GM23338 (cell line): ENCODE measurements at regions not wholly inside any gene's neighbourhood (a gene's known extent, or its start where the extent isn't known, plus 50 kb on each side); places are given as distances from the start of the nearest gene placed in this dataset.

ENCODE experiments used
- ATAC-seq: fragments of 200-7000 bp; cut with Tn5 transposase; 3 replicates; pipeline ENCODE4 v1.9.1; 2020
- DNase-seq: peaks from one replicate; pipeline ENCODE4 v3.0.0-alpha.2; 2015; ENCODE audit warnings: low spot score
- H2AFZ ChIP-seq: fragments of 200-600 bp; sonication (generic); 2 replicates; pipeline ENCODE4 v1.8.0; 2016; ENCODE audit warnings: antibody characterized with exemption, mild to moderate bottlenecking, moderate library complexity
- H3F3A ChIP-seq: fragments of 200-600 bp; sonication (generic); replicated peaks from 2 replicates; pipeline ENCODE4 v1.8.0; 2017; ENCODE audit warnings: antibody characterized with exemption, mixed run types, low read depth
- H3K27ac ChIP-seq: fragments of 200-600 bp; sonication (generic); 2 replicates; pipeline ENCODE4 v1.6.1; 2016; ENCODE audit warnings: low read depth
- H3K27me3 ChIP-seq: fragments of 200-600 bp; sonication (generic); 2 replicates; pipeline ENCODE4 v1.8.0; 2016; ENCODE audit warnings: mild to moderate bottlenecking, mixed run types, moderate library complexity; ENCODE audit not compliant: insufficient read depth
- H3K36me3 ChIP-seq: fragments of 200-600 bp; sonication (generic); 2 replicates; pipeline ENCODE4 v1.8.0; 2016; ENCODE audit warnings: mild to moderate bottlenecking; ENCODE audit not compliant: insufficient read depth
- H3K4me1 ChIP-seq: fragments of 200-600 bp; sonication (generic); 2 replicates; pipeline ENCODE4 v1.8.0; 2016; ENCODE audit warnings: mild to moderate bottlenecking, moderate library complexity; ENCODE audit not compliant: insufficient read depth
- H3K4me2 ChIP-seq: fragments of 200-600 bp; sonication (generic); 2 replicates; pipeline ENCODE4 v1.7.1; 2017; ENCODE audit warnings: mixed run types
- H3K4me3 ChIP-seq: fragments of 200-600 bp; sonication (generic); 2 replicates; pipeline ENCODE4 v1.6.1; 2016; ENCODE audit warnings: mixed run types
- H3K79me2 ChIP-seq: fragments of 200-600 bp; sonication (generic); replicated peaks from 2 replicates; pipeline ENCODE4 v1.8.0; 2017; ENCODE audit warnings: mild to moderate bottlenecking; ENCODE audit not compliant: insufficient read depth
- H3K9me2 ChIP-seq: fragments of 200-600 bp; sonication (generic); 2 replicates; pipeline ENCODE4 v1.8.0; 2017; ENCODE audit not compliant: insufficient read depth
- H4K20me1 ChIP-seq: fragments of 200-600 bp; sonication (generic); replicated peaks from 2 replicates; pipeline ENCODE4 v1.8.0; 2017; ENCODE audit warnings: mild to moderate bottlenecking; ENCODE audit not compliant: insufficient read depth
- H3K27ac Mint-ChIP-seq: 2 replicates; pipeline ENCODE4 v1.8.0; 2020; ENCODE audit warnings: inconsistent platforms, mild to moderate bottlenecking, moderate library complexity, mixed read lengths
- H3K27me3 Mint-ChIP-seq: 3 replicates; pipeline ENCODE4 v1.8.0; 2022; ENCODE audit warnings: low read depth, mild to moderate bottlenecking, moderate library complexity, mixed read lengths, inconsistent platforms; ENCODE audit not compliant: insufficient read depth, poor library complexity
- H3K36me3 Mint-ChIP-seq: 3 replicates; pipeline ENCODE4 v1.8.0; 2021; ENCODE audit warnings: low read depth, mild to moderate bottlenecking, inconsistent platforms, moderate library complexity, mixed read lengths
- H3K4me1 Mint-ChIP-seq: 3 replicates; pipeline ENCODE4 v1.8.0; 2020; ENCODE audit warnings: mild to moderate bottlenecking, inconsistent platforms, mixed read lengths
- H3K4me3 Mint-ChIP-seq: 3 replicates; pipeline ENCODE4 v1.8.0; 2021; ENCODE audit warnings: moderate library complexity, mild to moderate bottlenecking, inconsistent platforms, mixed read lengths
- H3K9me3 Mint-ChIP-seq: 3 replicates; pipeline ENCODE4 v1.8.0; 2020; ENCODE audit warnings: moderate library complexity, mild to moderate bottlenecking, inconsistent platforms, mixed read lengths
- EZH2phosphoT487 ChIP-seq: fragments of 200-600 bp; sonication (generic); IDR thresholded peaks from one replicate; pipeline ENCODE4 v1.8.1; 2018; ENCODE audit warnings: antibody characterized with exemption; ENCODE audit not compliant: unreplicated experiment
- NANOG ChIP-seq: IDR thresholded peaks from 2 replicates; pipeline ENCODE4 v1.6.1; 2016; ENCODE audit warnings: antibody characterized with exemption, borderline replicate concordance
- REST ChIP-seq: IDR thresholded peaks from one replicate; pipeline ENCODE4 v1.6.1; 2018; ENCODE audit warnings: antibody characterized with exemption; ENCODE audit not compliant: unreplicated experiment
- ZNF462 ChIP-seq: fragments of 250-450 bp; sonication (Bioruptor Pico); IDR thresholded peaks from 2 replicates; pipeline ENCODE4 v1.5.0; 2020; ENCODE audit warnings: mild to moderate bottlenecking, moderate library complexity

- no peak for TF ChIP-seq ZNF462 (CRISPR knock-in tag)
Measured at GRCh38 chr6:90925726-90926125, 338.9 kb upstream of the MAP3K7 start (continued).

- no peak overlapping the region for H3K27ac ChIP-seq
- H4K20me1 ChIP-seq: no peaks in the 10 kb centered on the region
- no peak overlapping the region for H3K4me2 ChIP-seq
- H3K27ac Mint-ChIP-seq: no peak overlapping the region
- H3K4me3 ChIP-seq: no peak overlapping the region
- ATAC-seq (no peak), DNase-seq (no peak)
- no peaks in the 10 kb centered on the region for H3K36me3 ChIP-seq
- H3K79me2 ChIP-seq: no peaks in the 10 kb centered on the region
- no peaks in the 10 kb centered on the region for H3K4me1 ChIP-seq
- no peaks in the 10 kb centered on the region for H3F3A ChIP-seq
- no peaks in the 10 kb centered on the region for H3K36me3 Mint-ChIP-seq
- H3K4me1 Mint-ChIP-seq: peaks cover 2% of the 10 kb centered on the region; the same call in 1 of the 3 replicates
- no peaks in the 10 kb centered on the region for H3K9me2 ChIP-seq
- H3K4me3 Mint-ChIP-seq: no peak overlapping the region
- peaks cover 1% of the 10 kb centered on the region for H3K27me3 Mint-ChIP-seq
- no peaks in the 10 kb centered on the region for H3K9me3 Mint-ChIP-seq
- no peaks in the 10 kb centered on the region for H3K27me3 ChIP-seq
- no peak overlapping the region for H2AFZ ChIP-seq
- TF ChIP-seq NANOG: no peak
- TF ChIP-seq ZNF462 (CRISPR knock-in tag): no peak
- no peak for TF ChIP-seq REST
- TF ChIP-seq EZH2phosphoT487: no peak
Measured at GRCh38 chr6:90922325-90922724, 335.5 kb upstream of the MAP3K7 start.
